HEK293T (cell line): ENCODE measurements at regions not wholly inside any gene's neighbourhood (a gene's known extent, or its start where the extent isn't known, plus 50 kb on each side); places are given as distances from the start of the nearest gene placed in this dataset.

Experiments
- CTCF ChIA-PET: fragments of 350-600 bp; formaldehyde crosslinking; extraction: SDS; loops from one replicate; lab custom pipeline; 2021; ENCODE audit warnings: antibody characterized with exemption, inconsistent platforms; lab: Yijun Ruan, JAX
- POLR2A ChIA-PET: fragments of 350-600 bp; formaldehyde crosslinking; extraction: SDS; loops from one replicate; lab custom pipeline; 2020; ENCODE audit warnings: antibody characterized with exemption, inconsistent platforms; lab: Yijun Ruan, JAX
- DNase-seq: peaks from one replicate; pipeline ENCODE4 v3.0.0; 2012; ENCODE audit warnings: mixed read lengths; ENCODE audit errors: extremely low spot score
- ARNT ChIP-seq: fragments of 450-650 bp; IDR thresholded peaks from 2 replicates; pipeline ENCODE4 v1.6.1; 2017; ENCODE audit warnings: mild to moderate bottlenecking
- BHLHE40 ChIP-seq: fragments of 450-650 bp; IDR thresholded peaks from 2 replicates; pipeline ENCODE4 v1.6.1; 2016; ENCODE audit warnings: mild to moderate bottlenecking, moderate library complexity, borderline replicate concordance
- CTBP1 ChIP-seq: fragments of 450-650 bp; IDR thresholded peaks from 2 replicates; pipeline ENCODE4 v1.6.1; 2016; ENCODE audit warnings: borderline replicate concordance
- ELF4 ChIP-seq: fragments of 450-650 bp; IDR thresholded peaks from 2 replicates; pipeline ENCODE4 v1.6.1; 2017; ENCODE audit warnings: antibody characterized with exemption
- FOXA1 ChIP-seq: fragments of 450-650 bp; IDR thresholded peaks from 2 replicates; pipeline ENCODE4 v1.6.1; 2016; ENCODE audit warnings: mild to moderate bottlenecking
- FOXK2 ChIP-seq: fragments of 450-650 bp; IDR thresholded peaks from 2 replicates; pipeline ENCODE4 v1.6.1; 2016; ENCODE audit warnings: mild to moderate bottlenecking
- FOXM1 ChIP-seq: fragments of 450-650 bp; IDR thresholded peaks from 2 replicates; pipeline ENCODE4 v1.6.1; 2017; ENCODE audit warnings: mild to moderate bottlenecking, borderline replicate concordance
- HDGF ChIP-seq: fragments of 450-650 bp; IDR thresholded peaks from 2 replicates; pipeline ENCODE4 v1.6.1; 2017; ENCODE audit warnings: antibody characterized with exemption, borderline replicate concordance
- L3MBTL2 ChIP-seq: fragments of 450-650 bp; conservative IDR thresholded peaks from 2 replicates; pipeline ENCODE4 v1.6.1; 2016; ENCODE audit warnings: mild to moderate bottlenecking
- LEF1 ChIP-seq: fragments of 450-650 bp; IDR thresholded peaks from 2 replicates; pipeline ENCODE4 v1.6.1; 2017; ENCODE audit warnings: mild to moderate bottlenecking, borderline replicate concordance
- NFRKB ChIP-seq: fragments of 450-650 bp; IDR thresholded peaks from 2 replicates; pipeline ENCODE4 v1.6.1; 2016; ENCODE audit warnings: mild to moderate bottlenecking, moderate library complexity
- PKNOX1 ChIP-seq: fragments of 450-650 bp; IDR thresholded peaks from 2 replicates; pipeline ENCODE4 v1.6.1; 2016
- SP1 ChIP-seq: fragments of 450-650 bp; IDR thresholded peaks from 2 replicates; pipeline ENCODE4 v1.6.1; 2017
- SUZ12 ChIP-seq: fragments of 450-650 bp; IDR thresholded peaks from 2 replicates; pipeline ENCODE4 v1.6.1; 2016; ENCODE audit warnings: mild to moderate bottlenecking
- TARDBP ChIP-seq: fragments of 450-650 bp; IDR thresholded peaks from 2 replicates; pipeline ENCODE4 v1.6.1; 2016
- ZNF384 ChIP-seq: fragments of 450-650 bp; IDR thresholded peaks from 2 replicates; pipeline ENCODE4 v1.6.1; 2016

GRCh38 chr16:52090080-52090479 lies 456.9 kb downstream of the TOX3 start:
- ChIA-PET CTCF (no interaction called here), POLR2A (no interaction called here)
- TF ChIP-seq HDGF (no peak), L3MBTL2 (no peak), LEF1 (no peak), ZNF384 (no peak), NFRKB (no peak), PKNOX1 (no peak), ELF4 (no peak)
- no peak for DNase-seq

- CTCF ChIA-PET = no interaction called here
- no peak for TF ChIP-seq FOXA1
- TF ChIP-seq LEF1 = no peak
- no peak for TF ChIP-seq FOXM1
- TF ChIP-seq SUZ12 = no peak
- TF ChIP-seq PKNOX1 = no peak
- TF ChIP-seq ARNT = no peak
- TF ChIP-seq BHLHE40 = no peak
- no peak for TF ChIP-seq ZNF384
- TF ChIP-seq FOXK2 = no peak
- no peak for TF ChIP-seq TARDBP
- no peak for TF ChIP-seq NFRKB
- TF ChIP-seq HDGF = no peak
- TF ChIP-seq ELF4 = no peak
- no peak for TF ChIP-seq SP1
- no peak for TF ChIP-seq L3MBTL2
- no peak for TF ChIP-seq CTBP1
- no peak for DNase-seq
- POLR2A ChIA-PET = no interaction called here
Measured at GRCh38 chr16:52089476-52089875, 457.5 kb downstream of the TOX3 start.

- POLR2A ChIA-PET = no interaction called here
- CTCF ChIA-PET = no interaction called here
- no peak for TF ChIP-seq BHLHE40
- no peak for TF ChIP-seq NFRKB
- no peak for TF ChIP-seq LEF1
- no peak for TF ChIP-seq HDGF
- TF ChIP-seq ELF4 = no peak
- no peak for TF ChIP-seq SP1
- TF ChIP-seq ARNT = no peak
- no peak for TF ChIP-seq ZNF384
- TF ChIP-seq CTBP1 = no peak
- no peak for DNase-seq
Measured at GRCh38 chr16:52086901-52087300, 460.0 kb downstream of the TOX3 start.

GRCh38 chr16:52078716-52079655 lies 468.0 kb downstream of the TOX3 start:
- ChIA-PET POLR2A (no interaction called here), CTCF (no interaction called here)
- TF ChIP-seq ZNF384 (no peak), CTBP1 (no peak), SUZ12 (no peak), FOXA1 (no peak), PKNOX1 (no peak), LEF1 (no peak), BHLHE40 (no peak), ARNT (no peak)
- no peak for DNase-seq

- no peak for DNase-seq
- ChIA-PET POLR2A (no interaction called here), CTCF (no interaction called here)
- TF ChIP-seq L3MBTL2 = no peak
- no peak for TF ChIP-seq CTBP1
- TF ChIP-seq ZNF384 = no peak
- TF ChIP-seq BHLHE40 = no peak
- no peak for TF ChIP-seq FOXA1
- TF ChIP-seq SUZ12 = no peak
- no peak for TF ChIP-seq ELF4
- TF ChIP-seq ARNT = no peak
- no peak for TF ChIP-seq PKNOX1
- TF ChIP-seq LEF1 = no peak
- no peak for TF ChIP-seq NFRKB
- no peak for TF ChIP-seq FOXM1
- TF ChIP-seq TARDBP = no peak
- no peak for TF ChIP-seq FOXK2
- no peak for TF ChIP-seq HDGF
- no peak for TF ChIP-seq SP1
Measured at GRCh38 chr16:52077607-52078006, 469.3 kb downstream of the TOX3 start.
